AG04449 (cell line): ENCODE measurements at regions not wholly inside any gene's neighbourhood (a gene's known extent, or its start where the extent isn't known, plus 50 kb on each side); places are given as distances from the start of the nearest gene placed in this dataset.
A peak's percentile ranks its signal among the peaks of the same experiment; 100 is the strongest.

ENCODE experiments used
- CTCF ChIA-PET: fragments of 350-600 bp; formaldehyde crosslinking; extraction: SDS; loops from one replicate; lab custom pipeline; 2021; ENCODE audit warnings: antibody characterized with exemption; lab: Yijun Ruan, JAX
- POLR2A ChIA-PET: fragments of 400-600, 350-600 bp; formaldehyde crosslinking; extraction: SDS; loops from one replicate; lab custom pipeline; 2020; ENCODE audit warnings: antibody characterized with exemption, inconsistent platforms; lab: Yijun Ruan, JAX
- DNase-seq: peaks from one replicate; pipeline ENCODE4 v3.0.0-alpha.2; 2010; ENCODE audit warnings: low read depth, low spot score
- H3K4me3 ChIP-seq: 2 replicates; pipeline ENCODE4 v1.5.1; 2011; ENCODE audit warnings: low read depth, mild to moderate bottlenecking, control low read depth, low read length
- TF ChIP-seq, protein P1 (sequence below): IDR thresholded peaks from one replicate; pipeline ENCODE4 v1.5.1; 2011; ENCODE audit warnings: mild to moderate bottlenecking, moderate library complexity, low read length, control low read depth, inconsistent platforms; ENCODE audit not compliant: insufficient read depth; ENCODE audit errors: missing control alignments

DNA sequence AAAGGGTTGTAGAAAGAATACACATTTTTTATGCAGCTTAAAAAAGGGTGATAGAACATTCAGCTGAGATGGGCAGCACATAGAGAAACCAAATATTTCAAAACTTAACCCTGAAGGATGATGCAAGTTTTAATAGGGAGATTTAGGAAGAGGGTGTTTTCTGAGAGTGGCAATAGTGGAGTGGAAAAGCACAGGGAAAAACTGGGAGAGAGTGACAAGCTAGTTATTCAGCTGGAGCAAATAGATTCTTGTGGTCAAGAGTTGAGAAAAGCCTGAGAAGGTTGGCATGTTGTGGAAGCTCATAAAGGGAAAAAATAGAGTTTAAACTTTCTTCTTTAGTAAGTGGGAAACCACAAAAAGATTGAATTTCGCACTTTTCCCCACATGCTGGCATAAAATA, 359.6 kb upstream of the PITX2 start:
- TF ChIP-seq, protein P1, sequence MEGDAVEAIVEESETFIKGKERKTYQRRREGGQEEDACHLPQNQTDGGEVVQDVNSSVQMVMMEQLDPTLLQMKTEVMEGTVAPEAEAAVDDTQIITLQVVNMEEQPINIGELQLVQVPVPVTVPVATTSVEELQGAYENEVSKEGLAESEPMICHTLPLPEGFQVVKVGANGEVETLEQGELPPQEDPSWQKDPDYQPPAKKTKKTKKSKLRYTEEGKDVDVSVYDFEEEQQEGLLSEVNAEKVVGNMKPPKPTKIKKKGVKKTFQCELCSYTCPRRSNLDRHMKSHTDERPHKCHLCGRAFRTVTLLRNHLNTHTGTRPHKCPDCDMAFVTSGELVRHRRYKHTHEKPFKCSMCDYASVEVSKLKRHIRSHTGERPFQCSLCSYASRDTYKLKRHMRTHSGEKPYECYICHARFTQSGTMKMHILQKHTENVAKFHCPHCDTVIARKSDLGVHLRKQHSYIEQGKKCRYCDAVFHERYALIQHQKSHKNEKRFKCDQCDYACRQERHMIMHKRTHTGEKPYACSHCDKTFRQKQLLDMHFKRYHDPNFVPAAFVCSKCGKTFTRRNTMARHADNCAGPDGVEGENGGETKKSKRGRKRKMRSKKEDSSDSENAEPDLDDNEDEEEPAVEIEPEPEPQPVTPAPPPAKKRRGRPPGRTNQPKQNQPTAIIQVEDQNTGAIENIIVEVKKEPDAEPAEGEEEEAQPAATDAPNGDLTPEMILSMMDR: no peak
- POLR2A ChIA-PET: no interaction called here
- DNase-seq: peak; percentile 24
- no peak overlapping the region for H3K4me3 ChIP-seq
- CTCF ChIA-PET: interaction anchor here (0.8 to 1.2 kb wide), 2 partner anchors 10 to 12 kb away, joined by 3 read pairs; no protein-coding TSS in a partner anchor

DNA sequence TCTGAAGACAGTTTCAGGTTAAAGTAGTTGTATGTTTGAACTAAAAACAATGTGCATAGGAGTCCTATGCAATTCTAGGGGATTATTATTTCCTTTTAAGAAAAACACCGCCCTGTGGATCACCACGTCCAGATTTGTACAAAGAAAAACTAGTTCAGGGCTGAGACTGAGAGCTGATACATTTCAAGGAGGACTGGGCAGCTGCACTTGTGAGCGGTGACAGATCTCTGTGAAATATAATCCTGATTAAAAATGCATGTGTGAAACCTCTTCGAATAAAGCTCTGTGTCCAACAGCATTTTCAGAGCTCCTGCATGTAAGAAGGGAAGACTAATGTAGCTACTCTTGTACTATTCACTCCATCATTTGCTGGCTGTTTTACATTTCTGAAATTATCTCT, 365.8 kb upstream of the PITX2 start:
- H3K4me3 ChIP-seq: no peak overlapping the region
- no peak for DNase-seq
- POLR2A ChIA-PET: no interaction called here
- CTCF ChIA-PET: no interaction called here
- TF ChIP-seq, protein P1: no peak

DNA sequence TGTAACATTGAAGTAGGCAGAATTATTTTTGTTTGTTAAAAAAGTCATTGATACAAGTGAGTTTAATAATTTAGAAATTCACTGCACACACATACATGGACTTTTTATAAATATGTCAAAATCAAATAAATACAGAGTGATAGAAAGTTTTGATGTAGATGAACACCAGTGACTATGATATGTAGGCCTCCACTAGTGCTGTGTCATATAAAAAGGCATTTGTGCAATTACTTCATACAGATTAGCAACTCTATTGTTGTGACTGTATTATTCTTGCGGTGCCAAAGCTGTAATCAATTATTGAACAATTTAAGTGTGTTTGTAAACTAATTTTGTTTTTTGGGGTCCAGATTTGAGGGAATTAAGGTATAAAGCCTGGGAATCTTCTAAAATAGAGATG, 366.2 kb upstream of the PITX2 start:
- CTCF ChIA-PET: no interaction called here
- POLR2A ChIA-PET: no interaction called here
- TF ChIP-seq, protein P1: no peak
- no peak overlapping the region for H3K4me3 ChIP-seq
- no peak for DNase-seq

DNA sequence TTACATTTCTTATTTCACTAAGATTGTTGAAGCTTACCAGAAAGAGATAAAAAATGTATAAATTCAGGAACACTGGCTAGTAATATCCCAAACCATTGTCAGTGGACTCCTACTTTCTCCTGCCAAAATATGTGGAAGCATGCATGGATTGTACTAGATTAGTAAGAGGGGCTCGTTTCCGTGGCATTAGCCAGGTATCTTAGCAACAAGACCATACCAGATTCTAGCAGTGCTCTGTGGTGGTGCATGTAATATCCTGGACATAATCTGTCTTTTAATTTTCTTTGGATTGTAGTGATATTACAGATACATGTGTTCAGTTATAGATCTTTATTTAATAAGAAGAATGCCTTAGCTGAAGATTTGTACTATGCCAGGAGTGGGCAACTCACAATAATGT, 371.9 kb upstream of the PITX2 start:
- ChIA-PET POLR2A (no interaction called here), CTCF (no interaction called here)

DNA sequence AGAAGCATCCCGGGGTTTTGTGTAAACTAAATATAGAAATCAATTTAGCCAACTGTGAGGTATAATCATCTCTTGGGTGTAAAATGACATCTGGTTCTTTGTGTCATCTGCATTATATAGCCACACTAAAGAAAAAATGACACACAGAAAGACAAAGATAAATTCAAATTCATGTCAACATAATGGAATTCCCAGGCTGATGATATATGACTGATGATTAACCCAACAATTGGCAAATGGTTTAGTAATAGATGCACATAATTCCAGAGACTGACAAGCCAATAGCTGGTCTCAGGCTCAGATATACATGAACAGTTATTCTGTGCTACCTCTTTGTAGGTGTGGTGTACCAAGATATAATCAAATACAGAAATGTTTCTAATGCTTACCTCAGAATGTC, 375.4 kb upstream of the PITX2 start:
- ChIA-PET POLR2A (no interaction called here), CTCF (no interaction called here)
- H3K4me3 ChIP-seq: no peak overlapping the region
- TF ChIP-seq, protein P1: no peak
- DNase-seq: no peak

More for the DNA sequence above, 371.9 kb upstream of the PITX2 start:
- H3K4me3 ChIP-seq: no peak overlapping the region
- DNase-seq: no peak
- TF ChIP-seq, protein P1: no peak

DNA sequence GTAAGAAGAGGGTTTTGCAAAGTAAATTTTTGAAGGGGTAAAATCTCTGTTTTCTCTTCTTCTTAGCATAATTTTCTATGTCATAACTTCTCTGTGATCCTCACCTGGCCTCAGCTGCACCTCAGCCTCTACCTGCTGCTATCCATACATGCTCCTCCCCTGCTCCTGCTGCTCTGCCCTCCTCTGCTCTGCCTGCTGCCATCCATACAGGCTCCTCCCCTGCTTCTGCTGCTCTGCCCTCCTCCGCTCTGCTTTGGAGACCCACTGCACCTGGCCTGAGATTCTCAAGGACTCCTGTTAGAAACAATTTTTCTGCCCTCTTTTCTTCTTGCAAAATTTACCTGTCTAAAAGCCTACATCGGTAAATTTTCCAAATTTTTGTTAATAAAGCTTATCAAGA, 388.6 kb upstream of the PITX2 start:
- ChIA-PET POLR2A (no interaction called here), CTCF (no interaction called here)
- no peak overlapping the region for H3K4me3 ChIP-seq
- no peak for DNase-seq
- TF ChIP-seq, protein P1: no peak
